ENCODE measurements at regions not wholly inside any gene's neighbourhood (a gene's known extent, or its start where the extent isn't known, plus 50 kb on each side); places are given as distances from the start of the nearest gene placed in this dataset.

GRCh38 chr14:55743551-55743950 lies 163.5 kb downstream of the KTN1 start:
- no peaks in the 10 kb centered on the region for H3K9me3 ChIP-seq (ENCODE audit: insufficient read depth, low read depth, low read length)
- TF ChIP-seq EZH2 (IDR thresholded peaks at IDR 0.05; ENCODE audit: insufficient read depth, low read length) (no peak), CTCF (IDR thresholded peaks at IDR 0.05; ENCODE audit: insufficient read depth, low read depth, low read length) (no peak)
- peaks cover 4% of the 10 kb centered on the region for H3K4me1 ChIP-seq (ENCODE audit: insufficient read depth, low read length)
- no peaks in the 10 kb centered on the region for H3K36me3 ChIP-seq (ENCODE audit: insufficient read depth, low read length)
- no peak overlapping the region for H2AFZ ChIP-seq (ENCODE audit: low read depth, low read length)
- DNase-seq (ENCODE audit: low read depth) (no peak), FAIRE-seq (no peak)
- H3K4me2 ChIP-seq (ENCODE audit: low read length) = no peak overlapping the region
- no peaks in the 10 kb centered on the region for H3K79me2 ChIP-seq (ENCODE audit: insufficient read depth, low read length)
- peaks cover 3% of the 10 kb centered on the region for H3K27me3 ChIP-seq (ENCODE audit: insufficient read depth, low read length)
- Mint-ChIP-seq H3K4me1 (ENCODE audit: low read depth, unreplicated experiment) (peaks cover 22% of the 10 kb centered on the region), H3K36me3 (ENCODE audit: low read depth, unreplicated experiment) (peaks cover 3% of the 10 kb centered on the region), H3K27ac (ENCODE audit: unreplicated experiment) (no peak overlapping the region), H3K4me3 (ENCODE audit: unreplicated experiment) (no peak overlapping the region), H3K9me3 (ENCODE audit: unreplicated experiment) (no peaks in the 10 kb centered on the region), H3K27me3 (ENCODE audit: low read depth, unreplicated experiment) (no peaks in the 10 kb centered on the region)
- H3K4me3 ChIP-seq (ENCODE audit: insufficient read depth, low read depth, low read length) = no peak overlapping the region
- no peak overlapping the region for H3K9ac ChIP-seq (ENCODE audit: low read length)
- H4K20me1 ChIP-seq (ENCODE audit: insufficient read depth, low read length) = no peaks in the 10 kb centered on the region
- no peak overlapping the region for H3K27ac ChIP-seq (ENCODE audit: low read depth, low read length)

- no peak overlapping the region for H3K27ac ChIP-seq (ENCODE audit: low read depth, low read length)
- FAIRE-seq (no peak), DNase-seq (ENCODE audit: low read depth) (no peak)
- Mint-ChIP-seq H3K27me3 (ENCODE audit: low read depth, unreplicated experiment) (no peaks in the 10 kb centered on the region), H3K27ac (ENCODE audit: unreplicated experiment) (no peak overlapping the region), H3K4me1 (ENCODE audit: low read depth, unreplicated experiment) (peaks cover 23% of the 10 kb centered on the region), H3K36me3 (ENCODE audit: low read depth, unreplicated experiment) (peaks cover 3% of the 10 kb centered on the region), H3K4me3 (ENCODE audit: unreplicated experiment) (no peak overlapping the region), H3K9me3 (ENCODE audit: unreplicated experiment) (no peaks in the 10 kb centered on the region)
- peaks cover under 1% of the 10 kb centered on the region for H3K27me3 ChIP-seq (ENCODE audit: insufficient read depth, low read length)
- no peak overlapping the region for H3K9ac ChIP-seq (ENCODE audit: low read length)
- H4K20me1 ChIP-seq (ENCODE audit: insufficient read depth, low read length) = no peaks in the 10 kb centered on the region
- H3K4me2 ChIP-seq (ENCODE audit: low read length) = no peak overlapping the region
- no peak overlapping the region for H2AFZ ChIP-seq (ENCODE audit: low read depth, low read length)
- H3K9me3 ChIP-seq (ENCODE audit: insufficient read depth, low read depth, low read length) = no peaks in the 10 kb centered on the region
- H3K4me3 ChIP-seq (ENCODE audit: insufficient read depth, low read depth, low read length) = no peak overlapping the region
- TF ChIP-seq EZH2 (IDR thresholded peaks at IDR 0.05; ENCODE audit: insufficient read depth, low read length) (no peak), CTCF (IDR thresholded peaks at IDR 0.05; ENCODE audit: insufficient read depth, low read depth, low read length) (no peak)
- peaks cover 4% of the 10 kb centered on the region for H3K4me1 ChIP-seq (ENCODE audit: insufficient read depth, low read length)
- no peaks in the 10 kb centered on the region for H3K79me2 ChIP-seq (ENCODE audit: insufficient read depth, low read length)
- H3K36me3 ChIP-seq (ENCODE audit: insufficient read depth, low read length) = no peaks in the 10 kb centered on the region
Measured at GRCh38 chr14:55744321-55744720, 164.3 kb downstream of the KTN1 start.

- H2AFZ ChIP-seq (ENCODE audit: low read depth, low read length) = no peak overlapping the region
- H3K9me3 ChIP-seq (ENCODE audit: insufficient read depth, low read depth, low read length) = no peaks in the 10 kb centered on the region
- H3K4me3 Mint-ChIP-seq (ENCODE audit: unreplicated experiment) = no peak overlapping the region
- H3K79me2 ChIP-seq (ENCODE audit: insufficient read depth, low read length) = no peaks in the 10 kb centered on the region
- no peak overlapping the region for H3K4me3 ChIP-seq (ENCODE audit: insufficient read depth, low read depth, low read length)
- H4K20me1 ChIP-seq (ENCODE audit: insufficient read depth, low read length) = no peaks in the 10 kb centered on the region
- H3K4me1 Mint-ChIP-seq (ENCODE audit: low read depth, unreplicated experiment) = peaks cover 31% of the 10 kb centered on the region
- H3K27ac Mint-ChIP-seq (ENCODE audit: unreplicated experiment) = no peak overlapping the region
- no peak for FAIRE-seq
- TF ChIP-seq CTCF (IDR thresholded peaks at IDR 0.05; ENCODE audit: insufficient read depth, low read depth, low read length) (no peak), EZH2 (IDR thresholded peaks at IDR 0.05; ENCODE audit: insufficient read depth, low read length) (no peak)
- peaks cover 4% of the 10 kb centered on the region for H3K4me1 ChIP-seq (ENCODE audit: insufficient read depth, low read length)
- peaks cover 3% of the 10 kb centered on the region for H3K36me3 Mint-ChIP-seq (ENCODE audit: low read depth, unreplicated experiment)
- no peak for DNase-seq (ENCODE audit: low read depth)
- no peak overlapping the region for H3K27ac ChIP-seq (ENCODE audit: low read depth, low read length)
- no peaks in the 10 kb centered on the region for H3K36me3 ChIP-seq (ENCODE audit: insufficient read depth, low read length)
- no peak overlapping the region for H3K4me2 ChIP-seq (ENCODE audit: low read length)
- no peaks in the 10 kb centered on the region for H3K9me3 Mint-ChIP-seq (ENCODE audit: unreplicated experiment)
- no peaks in the 10 kb centered on the region for H3K27me3 Mint-ChIP-seq (ENCODE audit: low read depth, unreplicated experiment)
- H3K9ac ChIP-seq (ENCODE audit: low read length) = no peak overlapping the region
- H3K27me3 ChIP-seq (ENCODE audit: insufficient read depth, low read length) = no peaks in the 10 kb centered on the region
Measured at GRCh38 chr14:55745906-55746305, 165.9 kb downstream of the KTN1 start.
